GM21515 (cell line): ENCODE measurements at regions not wholly inside any gene's neighbourhood (a gene's known extent, or its start where the extent isn't known, plus 50 kb on each side); places are given as distances from the start of the nearest gene placed in this dataset.

Experiments
- ATAC-seq: cut with Tn5 transposase; IDR thresholded peaks from one replicate; pipeline ENCODE4 v1.9.1; 2021; ENCODE audit not compliant: unreplicated experiment

- no peak for ATAC-seq
These were observed 299.9 kb upstream of the HABP2 start for GRCh38 chr10:113252650-113253618.

GRCh38 chr10:113259576-113260226, 293.2 kb upstream of the HABP2 start:
- no peak for ATAC-seq

- ATAC-seq, result no peak
These were observed 291.7 kb upstream of the HABP2 start for GRCh38 chr10:113261161-113261560.

GRCh38 chr10:113261611-113262091, 291.2 kb upstream of the HABP2 start:
- ATAC-seq, result no peak

- ATAC-seq, result no peak
These were observed 289.8 kb upstream of the HABP2 start for GRCh38 chr10:113263056-113263455.

DNA sequence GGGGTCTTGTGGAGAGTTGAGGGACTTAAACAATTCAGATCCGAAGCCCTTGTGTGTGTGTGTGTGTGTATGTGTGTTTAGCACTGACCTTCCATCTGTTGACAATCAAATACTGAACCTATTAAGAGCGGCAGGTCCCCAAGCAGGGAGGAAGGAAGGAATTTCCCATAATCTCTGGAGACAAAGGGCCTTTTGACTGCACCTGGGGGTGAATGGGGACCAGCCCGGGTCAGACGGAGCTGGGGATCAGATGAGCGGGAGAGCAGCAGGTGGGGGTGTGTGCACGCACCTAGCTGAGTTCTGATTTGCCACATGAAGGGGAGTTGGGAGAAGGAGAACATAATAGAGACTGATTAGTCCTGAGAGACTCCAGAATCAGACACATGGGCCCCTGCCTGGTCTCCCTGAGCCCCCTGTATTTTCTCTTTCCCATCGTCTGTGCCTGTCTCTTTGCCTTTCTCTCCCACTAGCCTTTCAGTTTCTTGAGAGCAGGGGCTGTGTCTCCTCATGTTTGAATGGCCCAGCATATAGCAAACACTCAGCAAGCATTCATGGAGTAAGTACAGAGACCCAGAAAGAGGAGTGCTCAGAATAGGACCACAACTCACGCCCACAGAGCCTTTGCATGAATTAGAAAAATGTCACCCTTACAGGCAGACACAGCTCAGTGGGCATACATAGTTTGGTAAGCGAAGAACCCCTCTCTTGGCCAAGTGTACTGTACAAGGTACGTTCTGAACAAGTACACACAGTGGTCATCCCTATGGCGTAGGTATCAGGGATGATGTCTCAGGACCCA, 288.3 kb upstream of the HABP2 start:
- no peak for ATAC-seq

- no peak for ATAC-seq
These were observed 286.7 kb upstream of the HABP2 start for GRCh38 chr10:113266147-113266546.

DNA sequence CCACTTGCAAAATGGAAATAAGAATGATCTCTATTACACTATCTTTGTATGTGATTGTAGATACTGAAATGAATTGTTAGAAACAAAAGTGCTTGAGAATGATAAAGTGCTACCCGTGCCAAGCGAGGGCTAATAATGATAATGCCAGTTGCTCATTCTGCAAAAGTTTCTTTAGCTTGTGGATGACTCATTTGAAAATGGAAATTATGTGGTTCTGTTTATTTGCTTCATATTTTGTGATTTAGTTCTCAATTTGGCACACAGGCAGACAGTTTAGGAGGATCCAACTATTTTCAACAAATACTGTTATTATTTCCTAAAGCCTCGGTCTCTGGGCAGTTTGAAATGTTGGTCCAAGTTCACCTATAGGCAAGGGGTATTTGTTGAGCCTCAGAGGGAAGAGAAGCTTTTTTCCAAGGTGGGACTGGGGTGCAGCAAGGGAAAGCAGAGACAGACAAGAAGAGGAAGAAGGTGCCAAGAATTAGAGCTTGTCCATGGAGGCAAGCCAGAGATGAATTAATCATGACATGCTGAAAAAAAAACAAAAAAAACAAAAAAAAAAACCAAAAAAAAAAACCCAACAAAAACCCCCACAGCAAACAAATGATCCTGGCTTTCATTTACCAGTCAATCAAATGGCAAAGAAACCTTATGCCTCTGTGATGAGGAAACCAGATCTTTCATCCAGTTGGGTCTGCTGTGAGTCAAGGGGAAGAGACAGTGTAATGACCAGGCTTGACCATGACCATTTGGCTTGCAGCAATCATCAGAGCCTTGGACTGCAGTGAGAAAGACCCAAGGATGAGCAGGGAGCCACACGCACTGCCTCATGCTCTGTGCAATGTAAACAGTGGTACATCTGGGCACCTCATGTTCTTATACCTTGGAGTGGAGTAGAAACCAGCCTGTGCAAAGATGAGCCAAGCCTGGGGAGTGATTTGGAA, 285.0 kb upstream of the HABP2 start:
- no peak for ATAC-seq

DNA sequence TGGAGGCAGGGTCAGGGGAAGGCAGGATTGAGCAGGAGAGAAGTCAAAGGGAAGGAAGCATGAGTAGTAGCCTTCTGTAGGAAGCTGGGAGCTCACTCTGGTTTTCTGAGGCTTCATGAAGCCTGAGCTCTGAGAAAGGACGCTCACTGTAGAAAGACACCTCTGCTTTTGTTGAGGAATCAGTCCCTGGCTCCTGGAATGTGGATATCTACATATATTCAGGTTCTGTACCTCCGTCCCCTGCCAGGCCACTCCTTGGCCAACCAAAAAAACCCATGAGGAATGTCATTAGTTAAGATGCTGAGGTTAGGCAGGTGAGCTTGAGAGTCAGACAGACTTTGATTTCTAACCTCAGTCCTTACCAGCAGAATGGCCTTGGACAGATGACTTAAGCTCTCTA, 283.5 kb upstream of the HABP2 start:
- ATAC-seq, result no peak

- ATAC-seq, result no peak
These were observed 280.3 kb upstream of the HABP2 start for GRCh38 chr10:113272511-113272910.

DNA sequence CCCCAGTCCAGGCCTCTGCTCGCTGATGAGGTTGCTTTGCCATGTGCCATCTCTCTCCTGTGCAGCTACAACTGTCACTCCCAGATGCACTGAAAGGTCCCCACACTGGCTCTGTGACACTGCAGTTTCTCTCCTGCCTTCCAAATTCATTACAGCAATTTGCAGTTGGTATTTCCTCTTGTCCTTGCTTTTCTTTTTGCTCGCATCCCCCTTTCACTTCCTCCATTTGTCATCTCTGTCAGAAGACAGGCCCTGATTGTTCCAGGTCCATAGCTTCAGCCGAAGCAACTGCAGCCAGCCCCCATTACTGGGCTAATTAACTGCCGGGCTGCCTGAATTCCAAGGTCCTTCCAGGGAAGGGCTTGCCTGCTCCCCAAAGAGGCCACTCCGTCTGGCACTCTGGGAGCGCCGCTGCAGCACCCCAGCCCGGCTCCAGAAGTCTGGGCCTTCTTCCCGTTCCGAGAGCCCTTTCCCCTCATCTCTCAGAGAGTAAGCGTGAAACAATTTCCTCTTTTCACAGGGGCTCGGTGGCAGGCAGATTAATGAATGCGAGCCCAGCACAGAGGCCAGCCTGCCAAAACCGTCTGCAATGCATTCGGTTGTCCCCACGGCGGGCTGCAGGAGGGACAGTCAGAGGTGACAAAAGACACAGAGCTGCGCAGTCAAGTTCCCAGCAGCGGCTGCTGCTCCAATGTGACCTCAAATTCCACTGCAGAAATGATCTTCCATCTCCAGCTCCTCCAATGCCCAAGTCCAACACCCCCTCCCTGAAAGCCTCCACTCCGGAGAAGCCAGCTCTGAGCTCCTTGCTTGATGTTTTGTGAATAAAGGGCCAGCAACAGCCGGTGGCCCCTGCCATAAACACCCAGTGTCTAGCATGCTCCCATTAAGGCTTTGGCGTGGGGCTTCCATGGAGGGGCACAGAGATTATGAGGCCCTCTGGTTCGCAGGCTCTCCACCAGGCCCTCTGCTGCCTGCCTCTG, 279.4 kb upstream of the HABP2 start:
- no peak for ATAC-seq

- no peak for ATAC-seq
These were observed 278.6 kb upstream of the HABP2 start for GRCh38 chr10:113274176-113274829.

GRCh38 chr10:113278221-113278620, 274.6 kb upstream of the HABP2 start:
- no peak for ATAC-seq

GRCh38 chr10:113278664-113279063, 274.2 kb upstream of the HABP2 start:
- no peak for ATAC-seq

DNA sequence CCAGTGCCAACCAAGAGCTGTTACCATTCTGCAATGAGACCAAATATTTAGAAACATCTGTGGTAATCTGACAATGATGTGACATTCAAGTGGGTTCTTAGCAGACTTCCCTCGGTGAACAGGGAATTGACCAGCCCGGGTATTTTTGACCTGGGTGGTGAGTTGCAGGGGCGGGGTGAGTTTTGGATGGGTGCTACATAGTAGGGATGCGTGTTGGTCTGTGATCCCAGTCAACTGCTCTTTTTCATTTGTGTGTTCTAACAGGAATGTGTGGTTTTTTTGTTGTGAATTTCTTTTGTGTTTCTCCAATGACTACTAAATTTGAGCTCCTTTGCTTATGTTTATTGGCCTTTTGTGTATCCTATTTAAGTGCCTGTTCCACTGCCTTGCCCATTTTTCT, 273.6 kb upstream of the HABP2 start:
- no peak for ATAC-seq

DNA sequence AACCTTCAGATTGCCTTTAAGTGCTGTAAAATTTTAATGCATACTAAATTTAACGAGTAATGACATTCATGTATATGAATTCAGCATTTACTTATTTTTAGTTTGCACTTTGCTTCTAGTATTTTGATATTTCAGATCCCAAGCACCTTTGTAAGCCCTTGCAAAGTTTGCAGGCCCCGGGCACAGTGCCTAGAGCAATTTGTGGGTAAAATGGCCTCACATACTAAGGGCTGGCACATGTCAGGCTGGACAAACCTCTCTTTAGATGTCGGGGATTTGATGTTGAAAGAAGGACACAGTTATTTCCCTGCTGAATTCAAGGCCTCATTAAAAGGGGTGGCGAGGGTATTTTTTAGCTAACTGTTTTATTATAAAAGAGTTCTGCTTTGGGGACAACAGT, 270.3 kb upstream of the HABP2 start:
- ATAC-seq, result no peak

- ATAC-seq, result no peak
These were observed 269.7 kb upstream of the HABP2 start for GRCh38 chr10:113283189-113283588.

- no peak for ATAC-seq
These were observed 268.2 kb upstream of the HABP2 start for GRCh38 chr10:113284635-113285034.

DNA sequence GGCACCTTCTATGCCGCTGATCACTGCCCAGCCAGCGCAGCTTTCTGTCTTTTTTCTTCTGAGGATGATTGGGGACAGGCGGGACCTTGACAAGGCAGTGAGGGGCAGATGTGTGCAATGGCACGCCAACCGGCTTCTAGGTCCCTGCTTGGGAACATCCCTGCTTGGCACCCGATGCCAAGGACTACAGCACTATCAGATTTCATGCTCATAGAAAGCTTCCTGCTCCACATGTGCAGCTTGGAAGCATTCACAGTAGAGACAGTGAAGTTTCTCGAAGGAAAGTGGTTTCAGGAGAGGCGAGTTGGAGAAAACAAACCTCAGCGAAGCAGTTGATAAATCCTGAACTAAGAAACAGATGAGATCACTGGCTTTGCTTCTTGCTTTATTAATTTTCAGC, 267.5 kb upstream of the HABP2 start:
- ATAC-seq, result no peak
